ENCODE measurements at regions not wholly inside any gene's neighbourhood (a gene's known extent, or its start where the extent isn't known, plus 50 kb on each side); places are given as distances from the start of the nearest gene placed in this dataset.
"Not testable (repeated sequence)": the region's sequence is repeated elsewhere in the genome, so short reads cannot be mapped to it uniquely, and the experiment has no call there.

DNA sequence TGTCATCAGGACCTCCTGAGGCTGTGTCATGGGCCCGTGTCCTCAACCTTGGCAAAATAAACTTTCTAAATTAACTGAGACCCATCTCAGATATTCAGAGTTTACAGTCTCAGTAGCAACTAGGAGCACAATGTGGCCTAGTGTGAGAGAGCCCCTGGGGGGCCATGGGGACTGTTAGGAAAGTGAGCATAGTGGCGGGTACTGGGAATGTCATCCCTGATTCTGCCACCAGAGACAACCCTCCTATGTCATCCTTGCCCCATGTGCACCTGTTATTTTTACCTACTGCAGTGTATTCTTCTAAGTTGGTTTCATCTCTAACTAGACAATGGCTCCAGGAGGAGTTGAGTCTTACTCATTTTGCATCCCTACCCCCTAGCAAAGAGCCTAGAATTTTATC is 78.6 kb downstream of the CCDC71L start:
- Histone ChIP-seq H3K27ac (ENCODE audit: extremely low read depth, low read depth, low read length) (no peak overlapping the region), H3K4me3 (ENCODE audit: low read depth, low read length) (no peak overlapping the region), H3K4me1 (ENCODE audit: control insufficient read depth, insufficient read depth, low read length) (no peaks in the 10 kb centered on the region), H3K9me3 (ENCODE audit: control insufficient read depth, insufficient read depth, low read depth, low read length) (no peaks in the 10 kb centered on the region), H3K36me3 (ENCODE audit: control insufficient read depth in 2 of 2, insufficient read depth in 1 of 2, low read length in 2 of 2) (no peaks in the 10 kb centered on the region)
- CTCF ChIA-PET, result no interaction called here
- TF ChIP-seq HOXA7 (CRISPR knock-in tag; IDR thresholded peaks at IDR 0.05; ENCODE audit: borderline replicate concordance) (no peak), ZBTB7A (tag by site-specific recombination; IDR thresholded peaks at IDR 0.05; ENCODE audit: low read depth) (no peak), ZNF501 (tag by site-specific recombination; IDR thresholded peaks at IDR 0.05) (no peak)
- POLR2A ChIA-PET, result no interaction called here

DNA sequence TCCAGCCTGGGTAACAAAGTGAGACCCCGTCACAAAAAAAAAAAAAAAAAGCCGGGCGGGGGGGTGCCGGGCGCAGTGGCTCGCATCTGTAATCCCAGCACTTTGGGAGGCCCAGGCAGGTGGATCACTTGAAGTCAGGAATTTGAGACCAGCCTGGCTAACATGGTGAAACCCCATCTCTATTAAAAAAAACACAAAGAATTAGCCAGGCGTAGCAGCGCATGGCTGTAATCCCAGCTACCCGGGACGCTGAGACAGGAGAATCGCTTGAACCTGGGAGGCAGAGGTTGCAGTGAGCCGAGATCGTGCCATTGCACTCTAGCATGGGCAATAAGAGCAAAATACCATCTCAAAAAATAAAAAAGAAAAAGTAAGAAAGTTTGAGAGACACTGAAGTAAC is 81.9 kb downstream of the CCDC71L start:
- CTCF ChIA-PET, result interaction anchor here (0.7 kb wide), 1 partner anchor 10 kb away, joined by 3 read pairs; no protein-coding TSS in a partner anchor
- H3K9me3 ChIP-seq (ENCODE audit: control insufficient read depth, insufficient read depth, low read depth, low read length); H3K4me1 ChIP-seq (ENCODE audit: control insufficient read depth, insufficient read depth, low read length); POLR2A ChIA-PET; H3K36me3 ChIP-seq (ENCODE audit: control insufficient read depth in 2 of 2, insufficient read depth in 1 of 2, low read length in 2 of 2); H3K4me3 ChIP-seq (ENCODE audit: low read depth, low read length); H3K27ac ChIP-seq (ENCODE audit: extremely low read depth, low read depth, low read length): not testable (repeated sequence)

DNA sequence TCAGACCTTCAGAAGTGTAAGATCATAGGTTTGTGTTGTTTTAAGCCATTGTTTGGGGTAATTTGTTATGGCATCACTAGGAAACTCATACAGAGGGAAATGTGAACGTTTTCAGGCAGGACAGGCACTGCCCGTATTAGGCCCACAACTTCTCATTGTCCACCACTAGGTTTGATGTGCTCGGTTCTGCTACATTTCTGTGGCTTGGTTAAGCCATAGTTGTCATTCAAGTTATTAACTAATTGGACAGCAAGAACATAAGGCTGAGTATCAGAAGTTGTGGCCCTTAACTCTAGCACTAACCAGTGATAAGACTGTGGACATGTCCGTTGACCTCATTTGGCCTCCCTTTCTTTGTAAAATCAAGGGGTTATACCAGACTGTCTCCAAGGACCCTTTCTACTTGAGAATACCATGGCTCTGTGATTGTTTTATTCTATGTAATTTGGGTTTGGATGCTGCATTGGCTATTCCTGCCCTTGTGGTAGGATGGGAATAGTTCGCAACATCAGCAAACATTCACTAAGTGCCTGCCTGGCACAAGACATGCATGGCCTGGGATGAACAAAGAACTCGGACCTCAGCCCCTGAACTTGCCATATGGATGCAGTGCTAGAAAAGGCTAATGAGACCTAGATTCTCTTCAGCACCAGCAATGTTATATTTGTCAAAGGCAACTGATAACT is 85.7 kb downstream of the CCDC71L start:
- POLR2A ChIA-PET, result no interaction called here

GRCh38 chr7:106573738-106574137 is 87.2 kb downstream of the CCDC71L start:
- Histone ChIP-seq H3K4me1 (ENCODE audit: control insufficient read depth, insufficient read depth, low read length) (no peaks in the 10 kb centered on the region), H3K4me3 (ENCODE audit: low read depth, low read length) (no peak overlapping the region), H3K36me3 (ENCODE audit: control insufficient read depth in 2 of 2, insufficient read depth in 1 of 2, low read length in 2 of 2) (no peaks in the 10 kb centered on the region), H3K9me3 (ENCODE audit: control insufficient read depth, insufficient read depth, low read depth, low read length) (no peaks in the 10 kb centered on the region), H3K27ac (ENCODE audit: extremely low read depth, low read depth, low read length) (no peak overlapping the region)
- ChIA-PET POLR2A (no interaction called here), CTCF (interaction anchor here (0.9 kb wide), 1 partner anchor 87 kb away, joined by 3 read pairs; the partner anchor contains the start of gene CCDC71L)
- TF ChIP-seq SP3 (tag by site-specific recombination; IDR thresholded peaks at IDR 0.05), result no peak
- no peak for TF ChIP-seq PRDM10 (tag by site-specific recombination; IDR thresholded peaks at IDR 0.05)
- no peak for TF ChIP-seq PRDM1 (tag by site-specific recombination; IDR thresholded peaks at IDR 0.05)
- no peak for TF ChIP-seq SP7 (tag by site-specific recombination; IDR thresholded peaks at IDR 0.05)
- TF ChIP-seq, protein P1, sequence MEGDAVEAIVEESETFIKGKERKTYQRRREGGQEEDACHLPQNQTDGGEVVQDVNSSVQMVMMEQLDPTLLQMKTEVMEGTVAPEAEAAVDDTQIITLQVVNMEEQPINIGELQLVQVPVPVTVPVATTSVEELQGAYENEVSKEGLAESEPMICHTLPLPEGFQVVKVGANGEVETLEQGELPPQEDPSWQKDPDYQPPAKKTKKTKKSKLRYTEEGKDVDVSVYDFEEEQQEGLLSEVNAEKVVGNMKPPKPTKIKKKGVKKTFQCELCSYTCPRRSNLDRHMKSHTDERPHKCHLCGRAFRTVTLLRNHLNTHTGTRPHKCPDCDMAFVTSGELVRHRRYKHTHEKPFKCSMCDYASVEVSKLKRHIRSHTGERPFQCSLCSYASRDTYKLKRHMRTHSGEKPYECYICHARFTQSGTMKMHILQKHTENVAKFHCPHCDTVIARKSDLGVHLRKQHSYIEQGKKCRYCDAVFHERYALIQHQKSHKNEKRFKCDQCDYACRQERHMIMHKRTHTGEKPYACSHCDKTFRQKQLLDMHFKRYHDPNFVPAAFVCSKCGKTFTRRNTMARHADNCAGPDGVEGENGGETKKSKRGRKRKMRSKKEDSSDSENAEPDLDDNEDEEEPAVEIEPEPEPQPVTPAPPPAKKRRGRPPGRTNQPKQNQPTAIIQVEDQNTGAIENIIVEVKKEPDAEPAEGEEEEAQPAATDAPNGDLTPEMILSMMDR (tag by site-specific recombination; IDR thresholded peaks at IDR 0.05), result no peak
- no peak for TF ChIP-seq ZNF423 (tag by site-specific recombination; IDR thresholded peaks at IDR 0.05)
- TF ChIP-seq KLF1 (tag by site-specific recombination; IDR thresholded peaks at IDR 0.05), result no peak

More for the DNA sequence above, 85.7 kb downstream of the CCDC71L start:
- Histone ChIP-seq H3K36me3 (ENCODE audit: control insufficient read depth in 2 of 2, insufficient read depth in 1 of 2, low read length in 2 of 2) (no peaks in the 10 kb centered on the region), H3K9me3 (ENCODE audit: control insufficient read depth, insufficient read depth, low read depth, low read length) (no peaks in the 10 kb centered on the region), H3K4me3 (ENCODE audit: low read depth, low read length) (no peak overlapping the region), H3K27ac (ENCODE audit: extremely low read depth, low read depth, low read length) (no peak overlapping the region), H3K4me1 (ENCODE audit: control insufficient read depth, insufficient read depth, low read length) (no peaks in the 10 kb centered on the region)
- CTCF ChIA-PET, result no interaction called here
- no peak for TF ChIP-seq ZNF473 (tag by site-specific recombination; IDR thresholded peaks at IDR 0.05)
- no peak for TF ChIP-seq ZNF16 (tag by site-specific recombination; IDR thresholded peaks at IDR 0.05; ENCODE audit: low read depth)
- no peak for TF ChIP-seq GFI1B (tag by site-specific recombination; IDR thresholded peaks at IDR 0.05)
- TF ChIP-seq ZBTB7A (tag by site-specific recombination; IDR thresholded peaks at IDR 0.05; ENCODE audit: low read depth), result no peak
- TF ChIP-seq ZNF157 (tag by site-specific recombination; IDR thresholded peaks at IDR 0.05), result no peak
- TF ChIP-seq ZNF777 (tag by site-specific recombination; IDR thresholded peaks at IDR 0.05; ENCODE audit: borderline replicate concordance), result no peak
- TF ChIP-seq ZNF132 (tag by site-specific recombination; IDR thresholded peaks at IDR 0.05; ENCODE audit: borderline replicate concordance), result no peak
- TF ChIP-seq ZNF654 (tag by site-specific recombination; IDR thresholded peaks at IDR 0.05; ENCODE audit: low read depth), result no peak
